GOT3 (cell line): ENCODE measurements at regions not wholly inside any gene's neighbourhood (a gene's known extent, or its start where the extent isn't known, plus 50 kb on each side); places are given as distances from the start of the nearest gene placed in this dataset.
"Not testable (repeated sequence)": the region's sequence is repeated elsewhere in the genome, so short reads cannot be mapped to it uniquely, and the experiment has no call there.

ENCODE experiments used
- DNase-seq: peaks from one replicate; lab custom pipeline; 2025; ENCODE audit warnings: mixed read lengths; lab: John Stamatoyannopoulos, UW

GRCh38 chr15:95175914-95176658 is 944.7 kb downstream of the MCTP2 start:
- DNase-seq, result no peak

- no peak for DNase-seq
Measured at GRCh38 chr15:95176794-95177577, 945.6 kb downstream of the MCTP2 start.

- no peak for DNase-seq
Measured at GRCh38 chr15:95180530-95180929, 949.2 kb downstream of the MCTP2 start.

GRCh38 chr15:95182091-95182490 is 950.7 kb downstream of the MCTP2 start:
- DNase-seq, result no peak

GRCh38 chr15:95192923-95193322 is 961.6 kb downstream of the MCTP2 start:
- no peak for DNase-seq

- no peak for DNase-seq
Measured at GRCh38 chr15:95194746-95195145, 963.4 kb downstream of the MCTP2 start.

- no peak for DNase-seq
Measured at GRCh38 chr15:95196176-95196915, 965.0 kb downstream of the MCTP2 start.

- DNase-seq, result no peak
Measured at GRCh38 chr15:95202569-95203349, 971.4 kb downstream of the MCTP2 start.

- no peak for DNase-seq
Measured at GRCh38 chr15:95205077-95205476, 973.7 kb downstream of the MCTP2 start.

GRCh38 chr15:95205830-95206229 is 974.5 kb downstream of the MCTP2 start:
- DNase-seq, result not testable (repeated sequence)

- no peak for DNase-seq
Measured at GRCh38 chr15:95208071-95208470, 976.7 kb downstream of the MCTP2 start.

- DNase-seq, result no peak
Measured at GRCh38 chr15:95208988-95209387, 977.6 kb downstream of the MCTP2 start.

GRCh38 chr15:95210436-95210981 is 979.1 kb downstream of the MCTP2 start:
- no peak for DNase-seq

- DNase-seq, result no peak
Measured at GRCh38 chr15:95215017-95215416, 983.7 kb downstream of the MCTP2 start.

- DNase-seq, result no peak
Measured at GRCh38 chr15:95226835-95227234, 995.5 kb downstream of the MCTP2 start.

- DNase-seq, result no peak
Measured at GRCh38 chr15:95227235-95227634, 995.9 kb downstream of the MCTP2 start.

- DNase-seq, result no peak
Measured at GRCh38 chr15:95228856-95229555, 997.6 kb downstream of the MCTP2 start.

GRCh38 chr15:95235033-95235432 is 1003.7 kb downstream of the MCTP2 start:
- no peak for DNase-seq

GRCh38 chr15:95247071-95247984 is 1016.0 kb downstream of the MCTP2 start:
- peak; percentile 5 for DNase-seq

- DNase-seq, result no peak
Measured at GRCh38 chr15:95249524-95249923, 1018.2 kb downstream of the MCTP2 start.
